Astrocyte (in vitro differentiated cells and primary cell): ENCODE measurements at regions not wholly inside any gene's neighbourhood (a gene's known extent, or its start where the extent isn't known, plus 50 kb on each side); places are given as distances from the start of the nearest gene placed in this dataset.

Source experiments
- DNase-seq: peaks from one replicate; pipeline ENCODE4 v3.0.0-alpha.2; 2010; ENCODE audit warnings: low read depth
- FAIRE-seq: peaks from 2 replicates; lab custom pipeline; 2011; peaks lifted over from hg19 to GRCh38; lab: Jason Lieb, UNC
- H2AFZ ChIP-seq: 2 replicates; pipeline ENCODE4 v1.6.0; 2012; ENCODE audit warnings: low read depth, low read length, inconsistent platforms
- H3K27ac ChIP-seq: 2 replicates; pipeline ENCODE4 v1.5.1; 2011; ENCODE audit warnings: low read depth, low read length, inconsistent platforms
- H3K27me3 ChIP-seq: 2 replicates; pipeline ENCODE4 v1.6.0; 2011; ENCODE audit warnings: low read length, inconsistent platforms; ENCODE audit not compliant: insufficient read depth
- H3K36me3 ChIP-seq: 2 replicates; pipeline ENCODE4 v1.5.1; 2011; ENCODE audit warnings: low read length, inconsistent platforms; ENCODE audit not compliant: insufficient read depth
- H3K4me1 ChIP-seq: 2 replicates; pipeline ENCODE4 v1.5.1; 2011; ENCODE audit warnings: low read length, inconsistent platforms; ENCODE audit not compliant: insufficient read depth
- H3K4me2 ChIP-seq: 2 replicates; pipeline ENCODE4 v1.6.0; 2012; ENCODE audit warnings: low read length, inconsistent platforms
- H3K4me3 ChIP-seq: 2 replicates; pipeline ENCODE4 v1.5.1; 2011; ENCODE audit warnings: low read depth, mild to moderate bottlenecking, low read length, inconsistent platforms; ENCODE audit not compliant: insufficient read depth
- H3K79me2 ChIP-seq: 2 replicates; pipeline ENCODE4 v1.6.0; 2012; ENCODE audit warnings: mild to moderate bottlenecking, low read length, inconsistent platforms; ENCODE audit not compliant: insufficient read depth
- H3K9ac ChIP-seq: 2 replicates; pipeline ENCODE4 v1.6.0; 2012; ENCODE audit warnings: mild to moderate bottlenecking, low read length, inconsistent platforms
- H3K9me3 ChIP-seq: 2 replicates; pipeline ENCODE4 v1.5.1; 2012; ENCODE audit warnings: low read depth, mild to moderate bottlenecking, low read length, inconsistent platforms; ENCODE audit not compliant: insufficient read depth
- H4K20me1 ChIP-seq: 2 replicates; pipeline ENCODE4 v1.6.0; 2012; ENCODE audit warnings: low read length, inconsistent platforms; ENCODE audit not compliant: insufficient read depth
- H3K27ac Mint-ChIP-seq: one replicate; pipeline ENCODE4 v1.8.0; 2021; ENCODE audit warnings: mild to moderate bottlenecking, mixed read lengths; ENCODE audit not compliant: unreplicated experiment
- H3K27me3 Mint-ChIP-seq: one replicate; pipeline ENCODE4 v1.8.0; 2021; ENCODE audit warnings: low read depth, mixed read lengths; ENCODE audit not compliant: unreplicated experiment
- H3K36me3 Mint-ChIP-seq: one replicate; pipeline ENCODE4 v1.8.0; 2021; ENCODE audit warnings: low read depth, mixed read lengths; ENCODE audit not compliant: unreplicated experiment
- H3K4me1 Mint-ChIP-seq: one replicate; pipeline ENCODE4 v1.8.0; 2021; ENCODE audit warnings: low read depth, mixed read lengths; ENCODE audit not compliant: unreplicated experiment
- H3K4me3 Mint-ChIP-seq: one replicate; pipeline ENCODE4 v1.8.0; 2021; ENCODE audit warnings: mild to moderate bottlenecking, moderate library complexity, mixed read lengths; ENCODE audit not compliant: unreplicated experiment
- H3K9me3 Mint-ChIP-seq: one replicate; pipeline ENCODE4 v1.8.0; 2021; ENCODE audit warnings: mild to moderate bottlenecking, mixed read lengths; ENCODE audit not compliant: unreplicated experiment
- CTCF ChIP-seq: IDR thresholded peaks from 2 replicates; pipeline ENCODE4 v1.5.1; 2011; ENCODE audit warnings: low read depth, mild to moderate bottlenecking, inconsistent platforms, low read length, moderate library complexity; ENCODE audit not compliant: insufficient read depth
- EZH2 ChIP-seq: IDR thresholded peaks from 2 replicates; pipeline ENCODE4 v1.6.1; 2012; ENCODE audit warnings: mild to moderate bottlenecking, low read length, inconsistent platforms; ENCODE audit not compliant: insufficient read depth

- H3K27me3 Mint-ChIP-seq = peaks cover 30% of the 10 kb centered on the region
- H3K27ac Mint-ChIP-seq = no peak overlapping the region
- H3K9me3 Mint-ChIP-seq = peaks cover 4% of the 10 kb centered on the region
- Histone ChIP-seq H3K4me3 (no peak overlapping the region), H3K79me2 (no peaks in the 10 kb centered on the region), H3K4me2 (no peak overlapping the region), H4K20me1 (no peaks in the 10 kb centered on the region), H3K27ac (no peak overlapping the region), H3K9ac (no peak overlapping the region), H3K27me3 (no peaks in the 10 kb centered on the region), H3K4me1 (no peaks in the 10 kb centered on the region), H3K36me3 (no peaks in the 10 kb centered on the region), H2AFZ (no peak overlapping the region), H3K9me3 (no peaks in the 10 kb centered on the region)
- DNase-seq (no peak), FAIRE-seq (no peak)
- no peak for TF ChIP-seq EZH2
- TF ChIP-seq CTCF = no peak
- peaks cover 3% of the 10 kb centered on the region for H3K36me3 Mint-ChIP-seq
- H3K4me3 Mint-ChIP-seq = no peak overlapping the region
- peaks cover 4% of the 10 kb centered on the region for H3K4me1 Mint-ChIP-seq
Measured at GRCh38 chr1:37097731-37098130, 63.4 kb upstream of the GRIK3 start.

- no peak for TF ChIP-seq CTCF
- peaks cover 4% of the 10 kb centered on the region for H3K4me1 Mint-ChIP-seq
- no peaks in the 10 kb centered on the region for H3K36me3 ChIP-seq
Measured at GRCh38 chr1:37098237-37098636, 63.9 kb upstream of the GRIK3 start.

GRCh38 chr1:37100310-37100709, 66.0 kb upstream of the GRIK3 start:
- H4K20me1 ChIP-seq = no peaks in the 10 kb centered on the region
- Mint-ChIP-seq H3K4me3 (no peak overlapping the region), H3K9me3 (peaks cover 4% of the 10 kb centered on the region), H3K36me3 (peaks cover 3% of the 10 kb centered on the region), H3K27me3 (peaks cover 9% of the 10 kb centered on the region), H3K27ac (no peak overlapping the region), H3K4me1 (peaks cover 4% of the 10 kb centered on the region)
- no peak overlapping the region for H3K9ac ChIP-seq
- no peak overlapping the region for H2AFZ ChIP-seq
- H3K9me3 ChIP-seq = no peaks in the 10 kb centered on the region
- DNase-seq = no peak
- TF ChIP-seq EZH2 = no peak
- TF ChIP-seq CTCF = no peak
- H3K27ac ChIP-seq = no peak overlapping the region
- H3K4me2 ChIP-seq = no peak overlapping the region
- H3K79me2 ChIP-seq = no peaks in the 10 kb centered on the region
- H3K36me3 ChIP-seq = no peaks in the 10 kb centered on the region
- no peak overlapping the region for H3K4me3 ChIP-seq
- no peak for FAIRE-seq
- no peaks in the 10 kb centered on the region for H3K27me3 ChIP-seq
- H3K4me1 ChIP-seq = no peaks in the 10 kb centered on the region

More at GRCh38 chr1:37098237-37098636, 63.9 kb upstream of the GRIK3 start:
- no peak overlapping the region for H3K4me3 Mint-ChIP-seq
- Histone ChIP-seq H3K9me3 (no peaks in the 10 kb centered on the region), H2AFZ (no peak overlapping the region), H3K4me3 (no peak overlapping the region), H3K4me2 (no peak overlapping the region), H3K4me1 (no peaks in the 10 kb centered on the region), H3K27me3 (no peaks in the 10 kb centered on the region), H3K9ac (no peak overlapping the region), H3K27ac (no peak overlapping the region), H3K79me2 (no peaks in the 10 kb centered on the region), H4K20me1 (no peaks in the 10 kb centered on the region)
- DNase-seq = no peak
- H3K27ac Mint-ChIP-seq = no peak overlapping the region
- H3K36me3 Mint-ChIP-seq = peaks cover 3% of the 10 kb centered on the region
- H3K9me3 Mint-ChIP-seq = peaks cover 4% of the 10 kb centered on the region
- peaks cover 26% of the 10 kb centered on the region for H3K27me3 Mint-ChIP-seq
- no peak for FAIRE-seq
